ENCODE measurements at regions not wholly inside any gene's neighbourhood (a gene's known extent, or its start where the extent isn't known, plus 50 kb on each side); places are given as distances from the start of the nearest gene placed in this dataset.

- no peak for DNase-seq (ENCODE audit: low read depth)
- no peak overlapping the region for H3K4me3 ChIP-seq (ENCODE audit: low read depth, low read length)
- TF ChIP-seq, protein P1, sequence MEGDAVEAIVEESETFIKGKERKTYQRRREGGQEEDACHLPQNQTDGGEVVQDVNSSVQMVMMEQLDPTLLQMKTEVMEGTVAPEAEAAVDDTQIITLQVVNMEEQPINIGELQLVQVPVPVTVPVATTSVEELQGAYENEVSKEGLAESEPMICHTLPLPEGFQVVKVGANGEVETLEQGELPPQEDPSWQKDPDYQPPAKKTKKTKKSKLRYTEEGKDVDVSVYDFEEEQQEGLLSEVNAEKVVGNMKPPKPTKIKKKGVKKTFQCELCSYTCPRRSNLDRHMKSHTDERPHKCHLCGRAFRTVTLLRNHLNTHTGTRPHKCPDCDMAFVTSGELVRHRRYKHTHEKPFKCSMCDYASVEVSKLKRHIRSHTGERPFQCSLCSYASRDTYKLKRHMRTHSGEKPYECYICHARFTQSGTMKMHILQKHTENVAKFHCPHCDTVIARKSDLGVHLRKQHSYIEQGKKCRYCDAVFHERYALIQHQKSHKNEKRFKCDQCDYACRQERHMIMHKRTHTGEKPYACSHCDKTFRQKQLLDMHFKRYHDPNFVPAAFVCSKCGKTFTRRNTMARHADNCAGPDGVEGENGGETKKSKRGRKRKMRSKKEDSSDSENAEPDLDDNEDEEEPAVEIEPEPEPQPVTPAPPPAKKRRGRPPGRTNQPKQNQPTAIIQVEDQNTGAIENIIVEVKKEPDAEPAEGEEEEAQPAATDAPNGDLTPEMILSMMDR (IDR thresholded peaks at IDR 0.05; ENCODE audit: control insufficient read depth, extremely low read depth, insufficient read depth) = no peak
Observed at GRCh38 chr10:111548084-111548726, 471.4 kb downstream of the ADRA2A start.

GRCh38 chr10:111551001-111551400 lies 474.2 kb downstream of the ADRA2A start:
- no peak overlapping the region for H3K4me3 ChIP-seq (ENCODE audit: low read depth, low read length)
- TF ChIP-seq, protein P1 (IDR thresholded peaks at IDR 0.05; ENCODE audit: control insufficient read depth, extremely low read depth, insufficient read depth) = no peak
- no peak for DNase-seq (ENCODE audit: low read depth)

GRCh38 chr10:111556666-111557065 lies 479.8 kb downstream of the ADRA2A start:
- DNase-seq (ENCODE audit: low read depth) = no peak
- TF ChIP-seq, protein P1 (IDR thresholded peaks at IDR 0.05; ENCODE audit: control insufficient read depth, extremely low read depth, insufficient read depth) = no peak
- H3K4me3 ChIP-seq (ENCODE audit: low read depth, low read length) = no peak overlapping the region

- H3K4me3 ChIP-seq (ENCODE audit: low read depth, low read length) = no peak overlapping the region
- TF ChIP-seq, protein P1 (IDR thresholded peaks at IDR 0.05; ENCODE audit: control insufficient read depth, extremely low read depth, insufficient read depth) = no peak
- no peak for DNase-seq (ENCODE audit: low read depth)
Observed at GRCh38 chr10:111558211-111558610, 481.4 kb downstream of the ADRA2A start.

- DNase-seq (ENCODE audit: low read depth) = no peak
- H3K4me3 ChIP-seq (ENCODE audit: low read depth, low read length) = no peak overlapping the region
- TF ChIP-seq, protein P1 (IDR thresholded peaks at IDR 0.05; ENCODE audit: control insufficient read depth, extremely low read depth, insufficient read depth) = no peak
Observed at GRCh38 chr10:111560027-111560426, 483.2 kb downstream of the ADRA2A start.

DNA sequence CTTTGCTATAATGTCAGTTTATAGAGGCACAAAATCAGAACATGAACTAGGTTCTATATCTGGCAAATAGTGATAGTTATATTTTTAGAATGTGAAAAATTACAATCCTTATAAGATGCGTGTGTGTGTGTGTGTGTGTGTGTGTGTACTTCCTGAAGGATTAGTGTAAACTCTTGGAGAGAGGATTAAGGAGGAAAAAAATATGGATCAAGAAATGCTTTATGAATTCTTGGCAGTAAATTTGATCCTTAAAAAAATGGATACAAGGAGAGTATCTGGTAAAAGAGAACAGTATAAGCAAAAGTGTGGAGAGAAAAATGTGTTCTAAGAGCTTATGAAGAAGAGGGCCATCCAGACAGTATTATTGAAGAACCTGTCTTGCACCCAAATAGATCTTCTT lies 484.3 kb downstream of the ADRA2A start:
- no peak overlapping the region for H3K4me3 ChIP-seq (ENCODE audit: low read depth, low read length)
- no peak for DNase-seq (ENCODE audit: low read depth)
- TF ChIP-seq, protein P1 (IDR thresholded peaks at IDR 0.05; ENCODE audit: control insufficient read depth, extremely low read depth, insufficient read depth) = no peak

DNA sequence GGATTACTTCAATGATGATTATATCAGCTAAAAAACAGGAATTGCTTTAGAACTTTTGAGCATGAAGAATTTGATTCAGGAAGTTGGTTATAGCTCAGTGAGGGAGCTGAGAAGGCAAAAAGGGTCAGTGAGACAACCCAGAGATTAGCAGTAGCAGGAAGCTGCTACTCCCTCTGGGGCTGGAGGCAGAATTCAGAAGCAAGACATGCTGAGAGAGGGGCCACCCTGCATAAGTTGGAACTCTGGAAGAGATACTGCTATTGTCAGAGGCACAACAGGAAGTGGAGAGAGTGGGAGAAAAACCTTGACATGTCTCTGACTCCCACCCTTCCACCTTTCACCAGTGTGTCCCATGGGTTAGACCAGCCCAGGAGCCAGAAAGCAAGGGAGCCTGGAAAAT lies 488.7 kb downstream of the ADRA2A start:
- no peak for DNase-seq (ENCODE audit: low read depth)
- TF ChIP-seq, protein P1 (IDR thresholded peaks at IDR 0.05; ENCODE audit: control insufficient read depth, extremely low read depth, insufficient read depth) = no peak
- no peak overlapping the region for H3K4me3 ChIP-seq (ENCODE audit: low read depth, low read length)

All from LNCaP clone FGC (cell line).